ENCODE measurements at regions not wholly inside any gene's neighbourhood (a gene's known extent, or its start where the extent isn't known, plus 50 kb on each side); places are given as distances from the start of the nearest gene placed in this dataset.

DNA sequence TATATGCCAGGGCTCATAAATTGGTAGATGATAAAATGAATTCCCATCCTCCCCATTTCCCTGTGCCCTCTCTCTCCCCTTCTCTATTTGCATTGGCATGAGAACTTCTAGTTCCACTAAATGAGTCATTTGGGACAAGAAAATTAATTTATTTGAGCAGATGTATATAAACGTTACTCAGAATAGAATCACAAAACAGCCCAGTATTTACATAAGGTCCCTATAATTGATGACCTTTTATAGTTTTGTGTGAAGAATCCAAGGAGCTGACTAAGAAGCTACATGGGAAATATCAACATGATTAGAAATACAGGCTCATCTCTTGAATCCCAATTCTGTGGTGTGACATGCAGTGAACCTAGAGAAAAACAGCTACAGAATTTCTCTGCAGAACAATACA lies 617.7 kb upstream of the NR2F2 start:
- no peak overlapping the region for H3K27ac ChIP-seq
- no peaks in the 10 kb centered on the region for H3K36me3 ChIP-seq (replicated peaks in 1 of 2)
- no peaks in the 10 kb centered on the region for H3K4me1 ChIP-seq (replicated peaks in 1 of 2)
- H3K27me3 ChIP-seq = no peaks in the 10 kb centered on the region
- TF ChIP-seq, protein P1, sequence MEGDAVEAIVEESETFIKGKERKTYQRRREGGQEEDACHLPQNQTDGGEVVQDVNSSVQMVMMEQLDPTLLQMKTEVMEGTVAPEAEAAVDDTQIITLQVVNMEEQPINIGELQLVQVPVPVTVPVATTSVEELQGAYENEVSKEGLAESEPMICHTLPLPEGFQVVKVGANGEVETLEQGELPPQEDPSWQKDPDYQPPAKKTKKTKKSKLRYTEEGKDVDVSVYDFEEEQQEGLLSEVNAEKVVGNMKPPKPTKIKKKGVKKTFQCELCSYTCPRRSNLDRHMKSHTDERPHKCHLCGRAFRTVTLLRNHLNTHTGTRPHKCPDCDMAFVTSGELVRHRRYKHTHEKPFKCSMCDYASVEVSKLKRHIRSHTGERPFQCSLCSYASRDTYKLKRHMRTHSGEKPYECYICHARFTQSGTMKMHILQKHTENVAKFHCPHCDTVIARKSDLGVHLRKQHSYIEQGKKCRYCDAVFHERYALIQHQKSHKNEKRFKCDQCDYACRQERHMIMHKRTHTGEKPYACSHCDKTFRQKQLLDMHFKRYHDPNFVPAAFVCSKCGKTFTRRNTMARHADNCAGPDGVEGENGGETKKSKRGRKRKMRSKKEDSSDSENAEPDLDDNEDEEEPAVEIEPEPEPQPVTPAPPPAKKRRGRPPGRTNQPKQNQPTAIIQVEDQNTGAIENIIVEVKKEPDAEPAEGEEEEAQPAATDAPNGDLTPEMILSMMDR (IDR thresholded peaks at IDR 0.05) = no peak
- TF ChIP-seq POLR2A (IDR thresholded peaks at IDR 0.05) = no peak
- WGBS, 4 donors = 35 to 49% (median 40%) methylated on average over 1 of the region's 1 CpG
- intact Hi-C loops (cut with DNase I) = no loop called here
- no peak for DNase-seq
- no peak overlapping the region for H3K4me3 ChIP-seq
- no peaks in the 10 kb centered on the region for H3K9me3 ChIP-seq (replicated peaks in 1 of 3)

GRCh38 chr15:95713324-95713723 lies 617.2 kb upstream of the NR2F2 start:
- WGBS, 4 donors = 55 to 84% (median 67%) methylated on average over 5 of the region's 5 CpGs
- no peaks in the 10 kb centered on the region for H3K9me3 ChIP-seq (replicated peaks in 1 of 3)
- TF ChIP-seq, protein P1 (IDR thresholded peaks at IDR 0.05) = no peak
- TF ChIP-seq POLR2A (IDR thresholded peaks at IDR 0.05) = no peak
- no peaks in the 10 kb centered on the region for H3K27me3 ChIP-seq
- H3K4me3 ChIP-seq = no peak overlapping the region
- H3K4me1 ChIP-seq (replicated peaks in 1 of 2) = no peaks in the 10 kb centered on the region
- no peaks in the 10 kb centered on the region for H3K36me3 ChIP-seq (replicated peaks in 1 of 2)
- H3K27ac ChIP-seq = no peak overlapping the region
- intact Hi-C loops (cut with DNase I) = no loop called here
- no peak for DNase-seq

DNA sequence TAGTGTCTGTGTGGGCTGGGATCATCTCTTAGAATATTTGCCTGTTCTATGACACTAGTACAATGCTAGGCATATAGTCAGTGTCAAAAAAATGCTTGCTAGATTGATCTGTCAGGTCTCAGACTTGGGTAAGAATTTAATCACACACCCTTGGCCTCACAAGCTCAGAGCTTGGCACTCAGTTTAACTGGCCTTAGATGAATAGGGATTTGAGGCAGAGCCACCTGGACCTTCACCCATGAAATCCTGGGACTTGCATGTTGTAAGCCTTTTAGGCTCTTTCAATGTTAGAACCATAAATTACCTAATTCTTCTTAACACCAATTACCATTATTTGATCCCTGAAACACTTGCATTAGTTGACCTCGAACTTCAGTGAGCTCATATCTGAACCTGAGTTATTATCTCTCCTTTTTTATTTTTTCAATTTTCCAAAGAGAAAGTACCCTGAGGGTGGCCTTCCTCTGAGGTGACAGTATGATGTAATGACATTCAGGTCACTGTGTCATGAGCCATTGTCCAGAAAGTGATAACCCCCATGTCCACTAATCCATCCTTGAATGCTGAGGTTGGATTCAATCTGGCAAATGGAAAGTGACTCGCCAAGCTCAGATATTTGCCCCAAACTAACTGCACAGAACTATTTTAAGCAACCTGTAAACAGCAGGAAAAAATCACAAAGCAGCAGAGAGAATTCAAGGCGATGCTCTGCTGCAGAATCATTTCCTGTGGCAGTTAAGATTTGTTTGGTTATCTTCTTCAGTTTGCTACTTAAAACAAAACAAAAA lies 615.2 kb upstream of the NR2F2 start:
- H3K4me1 ChIP-seq (replicated peaks in 1 of 2) = no peaks in the 10 kb centered on the region
- TF ChIP-seq, protein P1 (IDR thresholded peaks at IDR 0.05) = no peak
- TF ChIP-seq POLR2A (IDR thresholded peaks at IDR 0.05) = no peak
- no peaks in the 10 kb centered on the region for H3K27me3 ChIP-seq
- WGBS, 4 donors = 19 to 29% (median 22%) methylated on average over 3 of the region's 3 CpGs
- peak overlapping the region in 1 of 5 donors; percentile 20 for H3K27ac ChIP-seq
- no peak for DNase-seq
- no peaks in the 10 kb centered on the region for H3K9me3 ChIP-seq (replicated peaks in 1 of 3)
- no peaks in the 10 kb centered on the region for H3K36me3 ChIP-seq (replicated peaks in 1 of 2)
- H3K4me3 ChIP-seq = no peak overlapping the region
- intact Hi-C loops (cut with DNase I) = no loop called here

- no peak for DNase-seq
- Histone ChIP-seq H3K27ac (no peak overlapping the region), H3K36me3 (replicated peaks in 1 of 2) (no peaks in the 10 kb centered on the region), H3K4me3 (no peak overlapping the region), H3K9me3 (replicated peaks in 1 of 3) (no peaks in the 10 kb centered on the region), H3K27me3 (no peaks in the 10 kb centered on the region), H3K4me1 (replicated peaks in 1 of 2) (no peaks in the 10 kb centered on the region)
- no peak for TF ChIP-seq POLR2A (IDR thresholded peaks at IDR 0.05)
- TF ChIP-seq, protein P1 (IDR thresholded peaks at IDR 0.05) = no peak
- WGBS, 4 donors = 58 to 87% (median 72%) methylated on average over 6 of the region's 6 CpGs
- intact Hi-C loops (cut with DNase I) = no loop called here
These were observed 614.4 kb upstream of the NR2F2 start for GRCh38 chr15:95715906-95716656.
